ENCODE measurements at regions not wholly inside any gene's neighbourhood (a gene's known extent, or its start where the extent isn't known, plus 50 kb on each side); places are given as distances from the start of the nearest gene placed in this dataset.

GRCh38 chr3:22257252-22257651, 506.2 kb upstream of the ZNF385D start:
- no peak overlapping the region for H3K4me3 ChIP-seq (ENCODE audit: low read depth, low read length)

GRCh38 chr3:22262386-22262785, 511.4 kb upstream of the ZNF385D start:
- DNase-seq (ENCODE audit: low read depth), result no peak
- no peak overlapping the region for H3K4me3 ChIP-seq (ENCODE audit: low read depth, low read length)

More at GRCh38 chr3:22257252-22257651, 506.2 kb upstream of the ZNF385D start:
- DNase-seq (ENCODE audit: low read depth), result no peak

GRCh38 chr3:22263042-22263441, 512.0 kb upstream of the ZNF385D start:
- H3K4me3 ChIP-seq (ENCODE audit: low read depth, low read length), result no peak overlapping the region
- peak; percentile 84 for DNase-seq (ENCODE audit: low read depth)

- DNase-seq (ENCODE audit: low read depth), result no peak
- H3K4me3 ChIP-seq (ENCODE audit: low read depth, low read length), result no peak overlapping the region
Observed at GRCh38 chr3:22265403-22265802, 514.4 kb upstream of the ZNF385D start.

GRCh38 chr3:22269831-22270230, 518.8 kb upstream of the ZNF385D start:
- peak; percentile 60 for DNase-seq (ENCODE audit: low read depth)
- H3K4me3 ChIP-seq (ENCODE audit: low read depth, low read length), result no peak overlapping the region

- no peak for DNase-seq (ENCODE audit: low read depth)
- H3K4me3 ChIP-seq (ENCODE audit: low read depth, low read length), result no peak overlapping the region
Observed at GRCh38 chr3:22276351-22276750, 525.3 kb upstream of the ZNF385D start.

- DNase-seq (ENCODE audit: low read depth), result no peak
- no peak overlapping the region for H3K4me3 ChIP-seq (ENCODE audit: low read depth, low read length)
Observed at GRCh38 chr3:22284559-22284958, 533.5 kb upstream of the ZNF385D start.

GRCh38 chr3:22288756-22289155, 537.7 kb upstream of the ZNF385D start:
- DNase-seq (ENCODE audit: low read depth), result no peak
- H3K4me3 ChIP-seq (ENCODE audit: low read depth, low read length), result no peak overlapping the region

GRCh38 chr3:22292681-22293080, 541.7 kb upstream of the ZNF385D start:
- DNase-seq (ENCODE audit: low read depth), result no peak

GRCh38 chr3:22296601-22297000, 545.6 kb upstream of the ZNF385D start:
- H3K4me3 ChIP-seq (ENCODE audit: low read depth, low read length), result no peak overlapping the region
- peak; percentile 15 for DNase-seq (ENCODE audit: low read depth)

More at GRCh38 chr3:22292681-22293080, 541.7 kb upstream of the ZNF385D start:
- no peak overlapping the region for H3K4me3 ChIP-seq (ENCODE audit: low read depth, low read length)

- H3K4me3 ChIP-seq (ENCODE audit: low read depth, low read length), result no peak overlapping the region
- no peak for DNase-seq (ENCODE audit: low read depth)
Observed at GRCh38 chr3:22297436-22297835, 546.4 kb upstream of the ZNF385D start.

GRCh38 chr3:22306454-22306853, 555.4 kb upstream of the ZNF385D start:
- no peak for DNase-seq (ENCODE audit: low read depth)
- no peak overlapping the region for H3K4me3 ChIP-seq (ENCODE audit: low read depth, low read length)

GRCh38 chr3:22308871-22309270, 557.9 kb upstream of the ZNF385D start:
- DNase-seq (ENCODE audit: low read depth), result no peak
- no peak overlapping the region for H3K4me3 ChIP-seq (ENCODE audit: low read depth, low read length)

GRCh38 chr3:22315925-22316324, 564.9 kb upstream of the ZNF385D start:
- no peak overlapping the region for H3K4me3 ChIP-seq (ENCODE audit: low read depth, low read length)
- no peak for DNase-seq (ENCODE audit: low read depth)

- no peak for DNase-seq (ENCODE audit: low read depth)
- H3K4me3 ChIP-seq (ENCODE audit: low read depth, low read length), result no peak overlapping the region
Observed at GRCh38 chr3:22318325-22318724, 567.3 kb upstream of the ZNF385D start.

GRCh38 chr3:22319446-22319845, 568.4 kb upstream of the ZNF385D start:
- DNase-seq (ENCODE audit: low read depth), result peak; percentile 1
- H3K4me3 ChIP-seq (ENCODE audit: low read depth, low read length), result no peak overlapping the region

- no peak overlapping the region for H3K4me3 ChIP-seq (ENCODE audit: low read depth, low read length)
- no peak for DNase-seq (ENCODE audit: low read depth)
Observed at GRCh38 chr3:22322861-22323260, 571.9 kb upstream of the ZNF385D start.

- DNase-seq (ENCODE audit: low read depth), result no peak
- no peak overlapping the region for H3K4me3 ChIP-seq (ENCODE audit: low read depth, low read length)
Observed at GRCh38 chr3:22326305-22326704, 575.3 kb upstream of the ZNF385D start.

GRCh38 chr3:22334996-22335395, 584.0 kb upstream of the ZNF385D start:
- no peak overlapping the region for H3K4me3 ChIP-seq (ENCODE audit: low read depth, low read length)
- no peak for DNase-seq (ENCODE audit: low read depth)

GRCh38 chr3:22349215-22349851, 598.3 kb upstream of the ZNF385D start:
- no peak for DNase-seq (ENCODE audit: low read depth)
- H3K4me3 ChIP-seq (ENCODE audit: low read depth, low read length), result no peak overlapping the region

- no peak for DNase-seq (ENCODE audit: low read depth)
- H3K4me3 ChIP-seq (ENCODE audit: low read depth, low read length), result no peak overlapping the region
Observed at GRCh38 chr3:22351806-22352205, 600.8 kb upstream of the ZNF385D start.

GRCh38 chr3:22353126-22353525, 602.1 kb upstream of the ZNF385D start:
- no peak overlapping the region for H3K4me3 ChIP-seq (ENCODE audit: low read depth, low read length)
- no peak for DNase-seq (ENCODE audit: low read depth)

All from skeletal muscle cell (primary cell).